SK-N-SH treated with all-trans-retinoic acid at 6 μM for 48 hours (cell line): ENCODE measurements at regions not wholly inside any gene's neighbourhood (a gene's known extent, or its start where the extent isn't known, plus 50 kb on each side); places are given as distances from the start of the nearest gene placed in this dataset.

Source experiments
- BACH2 ChIP-seq: fragments of 250-450 bp; sonication (Bioruptor Pico); IDR thresholded peaks from 2 replicates; pipeline ENCODE4 v1.9.0; 2021; ENCODE audit warnings: mild to moderate bottlenecking, borderline replicate concordance
- CSDC2 ChIP-seq: fragments of 250-450 bp; sonication (Bioruptor Pico); IDR thresholded peaks from 2 replicates; pipeline ENCODE4 v1.5.0; 2020; ENCODE audit warnings: mild to moderate bottlenecking, moderate library complexity
- CSRNP3 ChIP-seq: fragments of 250-450 bp; sonication (Bioruptor Pico); IDR thresholded peaks from 2 replicates; pipeline ENCODE4 v1.5.1; 2021; ENCODE audit warnings: mild to moderate bottlenecking, moderate library complexity
- PATZ1 ChIP-seq: fragments of 250-450 bp; sonication (Bioruptor Pico); IDR thresholded peaks from 2 replicates; pipeline ENCODE4 v1.8.0; 2020; ENCODE audit warnings: mild to moderate bottlenecking, moderate library complexity, borderline replicate concordance
- POU6F1 ChIP-seq: fragments of 250-450 bp; sonication (Bioruptor Pico); IDR thresholded peaks from 2 replicates; pipeline ENCODE4 v1.8.0; 2021; ENCODE audit warnings: low read depth, mild to moderate bottlenecking, moderate library complexity, borderline replicate concordance
- RARB ChIP-seq: fragments of 250-450 bp; sonication (Bioruptor Pico); IDR thresholded peaks from 2 replicates; pipeline ENCODE4 v1.8.0; 2021; ENCODE audit warnings: mild to moderate bottlenecking, moderate library complexity
- TSHZ2 ChIP-seq: fragments of 250-450 bp; sonication (Bioruptor Pico); IDR thresholded peaks from 2 replicates; pipeline ENCODE4 v1.5.0; 2020; ENCODE audit warnings: mild to moderate bottlenecking, moderate library complexity
- ZC3H10 ChIP-seq: fragments of 250-450 bp; sonication (Bioruptor Pico); IDR thresholded peaks from 2 replicates; pipeline ENCODE4 v1.5.1; 2021; ENCODE audit warnings: mild to moderate bottlenecking, moderate library complexity
- ZNF70 ChIP-seq: fragments of 450-650 bp; formaldehyde crosslinking; IDR thresholded peaks from 2 replicates; pipeline ENCODE4 v1.5.0; 2020; ENCODE audit warnings: mild to moderate bottlenecking, moderate library complexity

GRCh38 chr20:39222101-39222500, 260.0 kb downstream of the DHX35 start:
- TF ChIP-seq PATZ1 (CRISPR knock-in tag) (no peak), BACH2 (CRISPR knock-in tag) (no peak), POU6F1 (CRISPR knock-in tag) (no peak), CSRNP3 (CRISPR knock-in tag) (no peak), RARB (no peak), ZC3H10 (CRISPR knock-in tag) (no peak), CSDC2 (no peak), TSHZ2 (CRISPR knock-in tag) (no peak), ZNF70 (CRISPR knock-in tag) (no peak)
